ENCODE measurements at regions not wholly inside any gene's neighbourhood (a gene's known extent, or its start where the extent isn't known, plus 50 kb on each side); places are given as distances from the start of the nearest gene placed in this dataset.

DNA sequence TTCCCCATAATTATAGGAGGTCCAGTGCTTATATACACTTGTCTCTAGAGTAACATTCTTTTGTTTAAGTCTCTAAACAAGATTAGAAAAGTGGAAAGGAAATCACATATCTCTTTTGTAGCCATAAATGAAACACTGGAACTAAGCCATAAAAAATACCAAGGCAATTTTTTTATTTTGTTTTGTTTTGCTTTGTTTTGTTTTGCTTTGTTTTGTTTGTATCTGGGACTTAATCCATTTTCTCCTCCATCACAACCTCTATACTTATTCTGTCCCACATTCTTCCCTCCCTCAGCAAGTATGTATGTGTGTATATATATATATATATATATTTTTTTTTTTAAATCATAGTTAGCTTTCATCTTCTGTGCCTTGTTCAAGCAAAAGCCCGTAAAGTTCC lies 436.6 kb upstream of the MPDZ start:
- in situ Hi-C loops (cut with MboI), result no loop called here
- 0% methylated on average over 1 of the region's 1 CpG for WGBS (ENCODE audit: insufficient coverage, low coverage, missing lambda C conversion rate)
- Histone ChIP-seq H3K27ac (ENCODE audit: extremely low read depth, low read depth, low read length) (no peak overlapping the region), H3K4me2 (ENCODE audit: insufficient read depth, low read length) (no peak overlapping the region), H3K9me1 (ENCODE audit: control insufficient read depth, insufficient read depth, low read length) (no peaks in the 10 kb centered on the region), H3K9ac (ENCODE audit: insufficient read depth in 1 of 2, low read depth in 2 of 2, low read length in 2 of 2) (no peak overlapping the region), H3K79me2 (ENCODE audit: control insufficient read depth, insufficient read depth, low read length) (no peaks in the 10 kb centered on the region), H3K9me3 (replicated peaks; ENCODE audit: control insufficient read depth, insufficient read depth, low read depth, low read length) (no peaks in the 10 kb centered on the region), H2AFZ (ENCODE audit: low read depth, low read length) (no peak overlapping the region), H3K36me3 (ENCODE audit: control insufficient read depth, insufficient read depth, low read length) (no peaks in the 10 kb centered on the region), H3K27me3 (ENCODE audit: control insufficient read depth in 2 of 2, insufficient read depth in 2 of 2, low read length in 2 of 2) (no peaks in the 10 kb centered on the region), H3K4me1 (replicated peaks in 1 of 2; ENCODE audit: control insufficient read depth in 2 of 2, insufficient read depth in 2 of 2, low read length in 2 of 2) (no peaks in the 10 kb centered on the region), H3K4me3 (no peak overlapping the region), H4K20me1 (replicated peaks; ENCODE audit: control insufficient read depth, insufficient read depth, low read length) (no peaks in the 10 kb centered on the region)
- ChIA-PET CTCF (ENCODE audit: low intra/inter-chr PET ratio) (no interaction called here), POLR2A (no interaction called here)
- FAIRE-seq, result no peak
- DNase-seq (ENCODE audit: extremely low read depth in 1 of 4, low spot score in 3 of 4), result no peak
- BruUV-seq (replicated peaks), result no TSS peak
- intact Hi-C loops (cut with micrococcal nuclease), result no loop called here
- no peak for ATAC-seq
- TF ChIP-seq TAF1 (IDR thresholded peaks at IDR 0.05; ENCODE audit: control insufficient read depth, extremely low read depth, insufficient read depth, low read length, severe bottlenecking) (no peak), PHF8 (IDR thresholded peaks at IDR 0.05; ENCODE audit: borderline replicate concordance, low read length) (no peak), ETV1 (tag; conservative IDR thresholded peaks at IDR 0.05; ENCODE audit: low read depth) (no peak), ZBTB8A (IDR thresholded peaks at IDR 0.05; ENCODE audit: partially characterized antibody) (no peak)
- TF ChIP-seq, protein P1, sequence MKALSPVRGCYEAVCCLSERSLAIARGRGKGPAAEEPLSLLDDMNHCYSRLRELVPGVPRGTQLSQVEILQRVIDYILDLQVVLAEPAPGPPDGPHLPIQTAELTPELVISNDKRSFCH (CRISPR knock-in tag; IDR thresholded peaks at IDR 0.05), result no peak
- TF ChIP-seq, protein P1 (tag; IDR thresholded peaks at IDR 0.05), result no peak
- TF ChIP-seq, protein P2, sequence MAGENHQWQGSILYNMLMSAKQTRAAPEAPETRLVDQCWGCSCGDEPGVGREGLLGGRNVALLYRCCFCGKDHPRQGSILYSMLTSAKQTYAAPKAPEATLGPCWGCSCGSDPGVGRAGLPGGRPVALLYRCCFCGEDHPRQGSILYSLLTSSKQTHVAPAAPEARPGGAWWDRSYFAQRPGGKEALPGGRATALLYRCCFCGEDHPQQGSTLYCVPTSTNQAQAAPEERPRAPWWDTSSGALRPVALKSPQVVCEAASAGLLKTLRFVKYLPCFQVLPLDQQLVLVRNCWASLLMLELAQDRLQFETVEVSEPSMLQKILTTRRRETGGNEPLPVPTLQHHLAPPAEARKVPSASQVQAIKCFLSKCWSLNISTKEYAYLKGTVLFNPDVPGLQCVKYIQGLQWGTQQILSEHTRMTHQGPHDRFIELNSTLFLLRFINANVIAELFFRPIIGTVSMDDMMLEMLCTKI (IDR thresholded peaks at IDR 0.05; ENCODE audit: partially characterized antibody), result no peak

Data from K562 (cell line).